Epithelial cell of proximal tubule (primary cell): ENCODE measurements at regions not wholly inside any gene's neighbourhood (a gene's known extent, or its start where the extent isn't known, plus 50 kb on each side); places are given as distances from the start of the nearest gene placed in this dataset.

Experiments used
- DNase-seq: peaks from one replicate; pipeline ENCODE4 v3.0.0-alpha.2; 2011; ENCODE audit warnings: low read depth
- H3K4me3 ChIP-seq: 2 replicates; pipeline ENCODE4 v1.5.1; 2011; ENCODE audit warnings: low read depth, mild to moderate bottlenecking, low read length
- CTCF ChIP-seq: conservative IDR thresholded peaks from 2 replicates; pipeline ENCODE4 v1.5.1; 2012; ENCODE audit warnings: low read depth, mild to moderate bottlenecking, low read length

GRCh38 chr1:13892671-13893325 is 192.8 kb downstream of the PRDM2 start:
- no peak overlapping the region for H3K4me3 ChIP-seq
- no peak for DNase-seq
- TF ChIP-seq CTCF: no peak

GRCh38 chr1:13893409-13893821 is 193.4 kb downstream of the PRDM2 start:
- no peak for TF ChIP-seq CTCF
- no peak for DNase-seq
- H3K4me3 ChIP-seq: no peak overlapping the region

GRCh38 chr1:13896932-13897331 is 196.9 kb downstream of the PRDM2 start:
- no peak for TF ChIP-seq CTCF
- no peak for DNase-seq
- no peak overlapping the region for H3K4me3 ChIP-seq

GRCh38 chr1:13898406-13898805 is 198.4 kb downstream of the PRDM2 start:
- no peak for DNase-seq
- no peak for TF ChIP-seq CTCF
- no peak overlapping the region for H3K4me3 ChIP-seq

GRCh38 chr1:13899856-13900255 is 199.9 kb downstream of the PRDM2 start:
- TF ChIP-seq CTCF: no peak
- no peak overlapping the region for H3K4me3 ChIP-seq
- no peak for DNase-seq

- no peak for TF ChIP-seq CTCF
- H3K4me3 ChIP-seq: no peak overlapping the region
- no peak for DNase-seq
Observed at GRCh38 chr1:13900583-13900982, 200.6 kb downstream of the PRDM2 start.

- DNase-seq: no peak
- TF ChIP-seq CTCF: no peak
- H3K4me3 ChIP-seq: no peak overlapping the region
Observed at GRCh38 chr1:13901039-13901438, 201.1 kb downstream of the PRDM2 start.
